ENCODE measurements at regions not wholly inside any gene's neighbourhood (a gene's known extent, or its start where the extent isn't known, plus 50 kb on each side); places are given as distances from the start of the nearest gene placed in this dataset.
"Not testable (repeated sequence)": the region's sequence is repeated elsewhere in the genome, so short reads cannot be mapped to it uniquely, and the experiment has no call there.

DNA sequence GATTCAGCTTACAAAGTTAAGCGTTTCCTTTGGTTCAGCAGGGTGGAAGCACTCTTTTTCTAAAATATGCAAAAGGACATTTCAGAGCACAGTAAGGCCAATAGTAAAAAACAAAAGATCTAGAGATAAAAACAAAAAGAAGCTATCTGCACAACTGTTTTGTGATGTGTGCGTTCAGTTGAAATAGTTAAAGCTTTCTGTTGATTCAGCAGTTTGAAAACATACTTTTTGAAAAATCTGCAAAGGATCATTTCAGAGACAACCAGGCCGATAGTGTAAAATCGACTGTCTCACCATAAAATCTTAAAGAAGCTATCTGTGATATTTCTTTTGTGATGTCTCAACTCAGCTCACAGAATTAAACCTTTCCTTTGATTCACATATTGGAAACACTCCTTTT lies 300.0 kb upstream of the ALG10B start:
- DNase-seq (ENCODE audit: low read depth in 4 of 4, low spot score in 1 of 4) = no peak

- DNase-seq (ENCODE audit: low read depth in 4 of 4, low spot score in 1 of 4) = no peak
Observed at GRCh38 chr12:38025916-38026315, 290.7 kb upstream of the ALG10B start.

GRCh38 chr12:38053113-38053512 lies 263.5 kb upstream of the ALG10B start:
- no peak for DNase-seq (ENCODE audit: low read depth in 4 of 4, low spot score in 1 of 4)

DNA sequence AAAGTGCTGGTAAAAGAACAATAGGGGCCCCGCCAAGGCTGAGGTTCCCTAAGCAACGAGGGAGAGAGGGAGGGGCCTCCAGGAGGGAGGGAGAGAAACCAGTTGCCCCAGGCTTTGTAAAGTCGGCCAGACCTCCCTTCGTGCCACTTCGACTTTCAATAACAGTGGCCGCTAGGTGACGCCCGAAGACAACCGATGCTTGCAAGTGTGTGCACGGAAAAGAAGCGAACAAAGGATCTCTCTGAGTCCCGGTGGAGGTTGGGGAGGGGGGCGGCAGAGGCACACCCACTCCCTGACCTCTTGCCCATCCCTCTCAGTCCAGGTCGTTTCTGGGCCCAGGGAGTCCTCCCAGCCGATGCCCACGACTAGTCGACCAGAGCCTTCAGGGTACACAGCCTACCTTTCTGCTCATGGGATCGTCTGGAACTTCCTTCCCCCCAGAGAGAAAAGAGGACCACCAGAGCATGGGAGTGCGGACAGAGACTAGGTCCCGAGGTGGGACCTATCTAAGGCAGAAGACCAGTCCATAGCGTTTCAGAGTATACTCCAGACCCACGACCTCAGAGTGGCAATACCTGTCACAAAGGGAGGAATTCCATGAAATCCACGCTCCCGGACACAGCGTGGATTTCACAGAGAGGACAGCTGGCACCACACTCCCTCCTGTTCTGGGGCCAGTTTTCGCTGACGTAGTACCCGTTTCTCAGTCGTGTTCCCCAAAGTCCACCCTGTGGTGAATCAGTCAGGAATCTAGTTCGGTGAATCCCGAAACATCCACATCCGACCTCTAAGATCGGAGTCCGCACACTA lies 262.7 kb upstream of the ALG10B start:
- DNase-seq (ENCODE audit: low read depth in 4 of 4, low spot score in 1 of 4) = no peak

DNA sequence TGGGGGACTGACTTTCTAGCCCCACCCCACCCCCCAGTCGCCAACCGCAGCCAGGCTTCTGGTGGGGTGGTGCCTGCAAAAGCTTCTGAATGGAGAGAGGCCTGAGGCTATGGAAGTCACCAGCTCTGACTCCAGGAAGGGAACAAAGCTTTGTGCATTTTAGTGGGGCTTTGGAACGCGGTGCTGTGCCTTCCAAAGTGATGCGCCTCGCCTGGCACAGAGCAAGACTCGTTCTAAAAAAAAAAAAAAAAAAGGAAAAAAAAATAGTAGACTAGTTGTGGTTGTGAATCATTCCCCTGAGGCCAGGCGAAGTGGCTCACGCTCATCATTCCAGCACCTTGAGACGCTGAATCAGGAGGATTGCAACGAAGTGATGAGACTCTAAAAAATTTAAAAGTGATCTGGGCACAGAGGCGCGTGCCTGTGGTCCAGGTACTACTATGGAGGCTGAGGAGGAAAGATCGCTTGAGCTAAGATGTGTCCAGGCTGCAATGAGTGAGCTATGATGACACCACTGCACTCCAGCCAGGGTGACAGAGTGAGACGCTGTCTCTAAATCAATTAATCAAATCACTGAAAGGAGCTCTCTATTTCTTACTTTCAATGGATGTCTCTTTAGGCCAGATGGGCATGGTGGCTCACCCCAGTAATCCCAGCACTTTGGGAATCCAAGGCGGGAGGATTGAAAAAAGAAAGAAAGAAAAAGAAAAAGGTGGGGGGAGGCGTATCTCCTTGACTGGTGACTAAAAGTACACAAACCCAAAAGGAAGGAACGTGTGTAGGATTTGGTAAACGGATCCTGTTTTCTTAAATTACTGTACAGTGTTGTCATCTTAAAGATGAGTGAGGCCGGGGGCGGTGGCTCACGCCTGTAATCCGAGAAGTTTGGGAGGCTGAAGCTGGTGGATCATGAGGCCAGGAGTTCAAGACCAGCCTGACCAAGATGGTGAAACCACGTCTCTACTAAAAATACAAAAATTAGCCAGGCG lies 259.6 kb upstream of the ALG10B start:
- no peak for DNase-seq (ENCODE audit: low read depth in 4 of 4, low spot score in 1 of 4)

- no peak for DNase-seq (ENCODE audit: low read depth in 4 of 4, low spot score in 1 of 4)
Observed at GRCh38 chr12:38099686-38100085, 216.9 kb upstream of the ALG10B start.

DNA sequence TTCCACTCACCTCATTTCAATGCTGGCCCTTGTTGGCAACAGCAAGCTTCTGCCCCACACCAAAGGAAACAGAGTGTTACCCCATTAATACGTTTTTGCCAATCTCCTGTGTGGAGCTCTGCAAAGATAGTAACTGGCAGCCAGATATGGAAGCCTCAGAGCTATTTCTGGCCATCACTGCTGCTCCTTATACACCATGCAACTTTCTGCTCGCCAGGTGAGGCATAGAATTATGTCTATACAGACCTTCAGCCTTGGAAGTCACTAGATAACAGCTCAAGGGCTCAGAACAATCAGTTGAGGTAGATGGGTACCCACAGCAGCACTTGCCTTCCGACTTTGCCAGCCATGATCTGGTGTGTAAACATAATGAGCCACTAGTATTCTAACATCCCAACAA lies 214.8 kb upstream of the ALG10B start:
- DNase-seq (ENCODE audit: low read depth in 4 of 4, low spot score in 1 of 4) = no peak

- DNase-seq (ENCODE audit: low read depth in 4 of 4, low spot score in 1 of 4) = no peak
Observed at GRCh38 chr12:38102197-38102596, 214.4 kb upstream of the ALG10B start.

- no peak for DNase-seq (ENCODE audit: low read depth in 4 of 4, low spot score in 1 of 4)
Observed at GRCh38 chr12:38110026-38110699, 206.4 kb upstream of the ALG10B start.

DNA sequence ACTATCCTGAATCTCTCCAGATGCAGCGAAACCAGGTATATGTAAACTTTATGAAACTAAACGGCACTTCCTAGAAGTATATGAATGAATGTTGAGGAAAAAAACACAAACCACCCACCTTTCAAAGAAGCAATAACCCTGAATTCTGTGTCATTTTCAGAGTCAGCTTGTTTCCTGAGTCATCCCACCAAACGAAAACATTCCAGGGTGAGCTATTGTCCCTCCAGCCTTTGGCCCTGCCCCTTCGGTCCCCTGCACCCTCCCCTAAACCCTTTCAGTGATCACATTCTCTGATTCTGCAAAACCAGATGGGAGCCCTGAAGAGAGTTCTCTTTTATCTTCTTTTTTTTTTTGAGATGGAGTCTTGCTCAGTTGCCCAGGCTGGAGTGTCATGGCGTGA lies 202.6 kb upstream of the ALG10B start:
- DNase-seq (ENCODE audit: low read depth in 4 of 4, low spot score in 1 of 4) = no peak

GRCh38 chr12:38116968-38117367 lies 199.6 kb upstream of the ALG10B start:
- DNase-seq (ENCODE audit: low read depth in 4 of 4, low spot score in 1 of 4) = no peak

GRCh38 chr12:38118632-38119031 lies 197.9 kb upstream of the ALG10B start:
- no peak for DNase-seq (ENCODE audit: low read depth in 4 of 4, low spot score in 1 of 4)

GRCh38 chr12:38120438-38120837 lies 196.1 kb upstream of the ALG10B start:
- DNase-seq (ENCODE audit: low read depth in 4 of 4, low spot score in 1 of 4) = no peak

- not testable (repeated sequence) for DNase-seq (ENCODE audit: low read depth in 4 of 4, low spot score in 1 of 4)
Observed at GRCh38 chr12:38123028-38123427, 193.5 kb upstream of the ALG10B start.

DNA sequence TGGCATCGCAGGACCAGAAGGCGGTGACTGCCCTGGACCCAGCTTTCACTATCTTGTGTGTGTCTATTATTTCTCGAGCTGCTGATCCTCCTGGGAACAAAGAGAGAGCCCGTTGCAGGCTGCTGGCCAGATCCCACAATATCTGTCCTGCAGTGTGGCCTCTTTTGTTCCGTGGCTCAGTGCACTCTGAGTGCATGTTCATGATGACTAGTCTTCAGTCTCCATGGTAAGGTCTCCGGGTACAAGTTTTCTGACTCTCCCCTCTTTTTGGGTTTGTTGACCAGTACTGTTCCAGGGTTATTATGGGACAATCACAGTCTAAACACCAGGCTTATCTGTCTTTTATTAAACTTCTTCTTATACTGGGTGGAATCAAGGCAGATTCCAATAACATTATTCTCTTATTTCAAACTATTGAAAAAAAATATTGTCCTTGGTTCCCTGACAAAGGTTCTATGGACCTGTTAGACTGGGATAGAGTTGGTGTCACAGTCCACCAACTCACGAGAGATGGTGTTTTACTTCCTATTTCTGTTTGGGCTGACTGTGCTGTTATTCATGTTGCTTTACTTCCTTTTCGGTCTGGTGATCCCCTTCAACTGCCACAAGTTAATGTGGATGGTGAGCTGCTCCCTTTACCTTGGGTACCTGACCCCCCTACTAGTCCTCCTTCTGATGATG lies 192.9 kb upstream of the ALG10B start:
- no peak for DNase-seq (ENCODE audit: low read depth in 4 of 4, low spot score in 1 of 4)

- DNase-seq (ENCODE audit: low read depth in 4 of 4, low spot score in 1 of 4) = no peak
Observed at GRCh38 chr12:38124247-38125012, 192.1 kb upstream of the ALG10B start.

DNA sequence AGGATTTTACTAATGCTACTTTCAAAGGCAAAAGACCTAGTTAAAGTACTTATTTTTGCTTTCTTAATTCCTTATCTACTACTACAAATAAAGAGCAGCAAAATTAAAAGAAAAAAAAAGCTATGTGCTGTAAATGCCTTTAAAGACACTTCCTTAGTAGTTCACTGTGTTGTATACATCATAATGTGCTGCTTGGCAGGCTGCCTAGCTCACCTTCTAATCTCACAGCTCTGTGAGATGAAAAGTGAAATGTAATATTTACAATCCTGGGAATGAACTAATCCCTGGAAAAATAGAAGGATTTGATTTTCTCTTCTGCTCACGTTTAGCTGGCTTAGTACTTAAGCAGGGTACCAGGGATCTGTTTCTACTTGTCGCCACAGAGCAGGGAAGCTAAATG lies 184.4 kb upstream of the ALG10B start:
- no peak for DNase-seq (ENCODE audit: low read depth in 4 of 4, low spot score in 1 of 4)

DNA sequence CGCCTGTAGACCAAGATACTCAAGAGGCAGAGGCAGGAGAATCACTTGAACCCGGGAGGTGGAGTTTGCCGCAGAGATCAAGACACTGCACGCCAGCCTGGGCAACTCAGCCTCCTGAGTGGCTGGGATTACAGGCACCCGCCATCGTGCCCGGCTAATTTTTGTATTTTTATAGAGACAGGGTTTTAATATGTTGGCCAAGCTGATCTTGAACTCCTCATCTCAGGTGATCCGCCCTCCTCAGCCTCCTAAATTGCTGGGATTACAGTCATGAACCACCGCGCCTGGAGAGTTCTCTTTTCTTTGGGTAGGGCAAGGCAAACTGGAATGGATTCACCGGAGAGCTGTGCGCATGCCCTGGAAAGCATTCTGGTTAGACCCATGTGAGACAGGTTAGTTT lies 179.3 kb upstream of the ALG10B start:
- no peak for DNase-seq (ENCODE audit: low read depth in 4 of 4, low spot score in 1 of 4)

GRCh38 chr12:38137716-38138115 lies 178.9 kb upstream of the ALG10B start:
- DNase-seq (ENCODE audit: low read depth in 4 of 4, low spot score in 1 of 4) = no peak
